Smooth muscle cell (in vitro differentiated cells): ENCODE measurements at regions not wholly inside any gene's neighbourhood (a gene's known extent, or its start where the extent isn't known, plus 50 kb on each side); places are given as distances from the start of the nearest gene placed in this dataset.

Source experiments
- DNase-seq: peaks from one replicate; lab custom pipeline; 2025; ENCODE audit not compliant: unreplicated experiment; lab: John Stamatoyannopoulos, UW
- H2AFZ ChIP-seq: fragments of 200-600 bp; sonication (generic); 2 replicates; pipeline ENCODE4 v1.6.0; 2016; ENCODE audit warnings: antibody characterized with exemption, low read depth, mild to moderate bottlenecking
- H3F3A ChIP-seq: fragments of 200-600 bp; sonication (generic); 2 replicates; pipeline ENCODE4 v1.6.0; 2017; ENCODE audit warnings: antibody characterized with exemption, low read depth
- H3K27ac ChIP-seq: fragments of 200-600 bp; sonication (generic); 2 replicates; pipeline ENCODE4 v1.5.1; 2016; ENCODE audit warnings: low read depth, mild to moderate bottlenecking
- H3K27me3 ChIP-seq: fragments of 200-600 bp; sonication (generic); 2 replicates; pipeline ENCODE4 v1.6.1; 2016; ENCODE audit warnings: low read depth, mild to moderate bottlenecking
- H3K36me3 ChIP-seq: fragments of 200-600 bp; sonication (generic); 2 replicates; pipeline ENCODE4 v1.5.1; 2016; ENCODE audit warnings: low read depth
- H3K4me1 ChIP-seq: fragments of 200-600 bp; sonication (generic); 2 replicates; pipeline ENCODE4 v1.5.1; 2016; ENCODE audit warnings: low read depth
- H3K4me2 ChIP-seq: fragments of 200-600 bp; sonication (generic); 2 replicates; pipeline ENCODE4 v1.6.0; 2016; ENCODE audit warnings: mild to moderate bottlenecking
- H3K4me3 ChIP-seq: fragments of 200-600 bp; sonication (generic); 2 replicates; pipeline ENCODE4 v1.5.1; 2016; ENCODE audit warnings: mild to moderate bottlenecking
- H3K79me2 ChIP-seq: fragments of 200-600 bp; sonication (generic); 2 replicates; pipeline ENCODE4 v1.6.0; 2016; ENCODE audit warnings: low read depth, mild to moderate bottlenecking
- H3K9ac ChIP-seq: fragments of 200-600 bp; sonication (generic); 2 replicates; pipeline ENCODE4 v1.6.0; 2016; ENCODE audit warnings: low read depth
- H3K9me3 ChIP-seq: fragments of 200-600 bp; sonication (generic); replicated peaks from 2 replicates; pipeline ENCODE4 v1.5.1; 2016; ENCODE audit warnings: low read depth
- H4K20me1 ChIP-seq: fragments of 200-600 bp; sonication (generic); 2 replicates; pipeline ENCODE4 v1.6.0; 2016; ENCODE audit warnings: low read depth
- WGBS: methylation state at CpG from one replicate; pipeline ENCODE4 v1.1.7; 2016; ENCODE audit warnings: low lambda C conversion rate; 5-methylcytosine and 5-hydroxymethylcytosine counted together
- TF ChIP-seq, protein P1 (sequence below): fragments of 200-600 bp; sonication (generic); IDR thresholded peaks from 2 replicates; pipeline ENCODE4 v1.5.1; 2017; ENCODE audit warnings: borderline replicate concordance, mild to moderate bottlenecking, antibody characterized with exemption; ENCODE audit not compliant: insufficient read depth, poor library complexity, severe bottlenecking

DNA sequence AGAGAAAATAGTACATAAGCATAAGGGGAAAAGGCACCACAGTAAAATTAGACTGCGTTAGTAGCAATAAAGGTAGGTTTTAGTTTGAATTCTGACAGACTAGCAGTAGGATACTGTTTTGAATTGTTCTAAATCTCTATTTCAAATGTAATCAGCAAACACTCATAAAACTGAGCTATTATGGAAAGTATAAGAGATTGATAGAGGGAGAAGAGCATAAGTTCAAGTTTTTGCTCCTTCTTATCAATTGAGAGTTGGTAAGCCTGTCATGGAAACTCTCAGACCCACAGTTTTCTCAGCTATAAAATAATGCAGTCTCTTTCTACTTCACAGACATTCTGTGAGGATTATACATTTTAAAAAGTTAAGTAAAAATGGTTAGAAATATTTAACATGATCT, 840.2 kb upstream of the CNTN5 start:
- Histone ChIP-seq H3K9ac (no peak overlapping the region), H3K4me3 (no peak overlapping the region), H3K36me3 (no peaks in the 10 kb centered on the region), H2AFZ (peak overlapping the region; percentile 59), H4K20me1 (no peaks in the 10 kb centered on the region), H3K9me3 (no peaks in the 10 kb centered on the region), H3K27me3 (no peaks in the 10 kb centered on the region), H3K4me1 (no peaks in the 10 kb centered on the region), H3F3A (no peaks in the 10 kb centered on the region), H3K79me2 (no peaks in the 10 kb centered on the region), H3K27ac (no peak overlapping the region), H3K4me2 (peak overlapping the region; percentile 46)
- 31% methylated on average over 1 of the region's 1 CpG for WGBS
- DNase-seq: no peak
- TF ChIP-seq, protein P1, sequence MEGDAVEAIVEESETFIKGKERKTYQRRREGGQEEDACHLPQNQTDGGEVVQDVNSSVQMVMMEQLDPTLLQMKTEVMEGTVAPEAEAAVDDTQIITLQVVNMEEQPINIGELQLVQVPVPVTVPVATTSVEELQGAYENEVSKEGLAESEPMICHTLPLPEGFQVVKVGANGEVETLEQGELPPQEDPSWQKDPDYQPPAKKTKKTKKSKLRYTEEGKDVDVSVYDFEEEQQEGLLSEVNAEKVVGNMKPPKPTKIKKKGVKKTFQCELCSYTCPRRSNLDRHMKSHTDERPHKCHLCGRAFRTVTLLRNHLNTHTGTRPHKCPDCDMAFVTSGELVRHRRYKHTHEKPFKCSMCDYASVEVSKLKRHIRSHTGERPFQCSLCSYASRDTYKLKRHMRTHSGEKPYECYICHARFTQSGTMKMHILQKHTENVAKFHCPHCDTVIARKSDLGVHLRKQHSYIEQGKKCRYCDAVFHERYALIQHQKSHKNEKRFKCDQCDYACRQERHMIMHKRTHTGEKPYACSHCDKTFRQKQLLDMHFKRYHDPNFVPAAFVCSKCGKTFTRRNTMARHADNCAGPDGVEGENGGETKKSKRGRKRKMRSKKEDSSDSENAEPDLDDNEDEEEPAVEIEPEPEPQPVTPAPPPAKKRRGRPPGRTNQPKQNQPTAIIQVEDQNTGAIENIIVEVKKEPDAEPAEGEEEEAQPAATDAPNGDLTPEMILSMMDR: no peak

DNA sequence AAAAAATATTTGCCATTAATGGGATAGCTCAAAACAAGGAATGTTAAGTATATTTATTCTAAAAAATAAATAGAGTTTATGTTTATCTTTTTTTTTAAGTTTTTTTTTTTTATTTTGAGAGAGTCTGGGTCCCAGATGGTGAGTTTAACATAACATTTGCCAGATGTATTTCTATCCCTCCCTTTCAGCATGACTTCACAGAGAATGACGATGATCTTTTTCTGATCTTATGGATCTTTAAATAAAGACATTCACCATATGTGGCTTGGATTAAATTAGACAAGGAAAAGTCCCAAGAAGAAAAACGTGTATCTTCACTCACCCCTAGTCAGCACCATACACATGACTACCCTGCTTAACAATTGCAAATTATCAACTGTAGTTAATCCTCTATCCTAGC, 839.8 kb upstream of the CNTN5 start:
- WGBS: 10% methylated on average over 2 of the region's 2 CpGs
- H3K4me3 ChIP-seq: no peak overlapping the region

DNA sequence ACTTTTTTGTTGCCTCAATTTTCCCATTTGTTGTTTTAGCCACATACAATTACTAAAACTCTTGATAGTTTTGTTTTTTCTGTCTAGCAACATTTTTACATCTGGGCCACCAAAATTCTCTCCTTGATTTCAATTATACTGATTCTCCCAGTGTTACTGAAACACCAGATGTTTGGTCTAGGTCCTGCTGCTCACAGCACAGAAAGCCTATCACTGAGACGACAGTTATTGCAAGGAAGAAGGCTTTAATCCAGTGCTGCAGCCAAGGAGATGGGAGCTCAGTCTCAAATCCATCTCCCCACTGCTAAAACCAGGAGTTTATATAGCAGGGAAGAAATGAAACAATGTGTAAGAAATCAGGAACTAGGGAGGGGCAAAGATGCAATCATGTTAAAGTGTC, 837.7 kb upstream of the CNTN5 start:
- H2AFZ ChIP-seq: peak overlapping the region; percentile 72
- no peaks in the 10 kb centered on the region for H4K20me1 ChIP-seq
- no peaks in the 10 kb centered on the region for H3K9me3 ChIP-seq
- no peaks in the 10 kb centered on the region for H3F3A ChIP-seq
- no peaks in the 10 kb centered on the region for H3K79me2 ChIP-seq
- no peak overlapping the region for H3K4me3 ChIP-seq
- no peaks in the 10 kb centered on the region for H3K27me3 ChIP-seq
- no peaks in the 10 kb centered on the region for H3K4me1 ChIP-seq
- no peak overlapping the region for H3K4me2 ChIP-seq
- no peak for DNase-seq
- no peak overlapping the region for H3K27ac ChIP-seq
- TF ChIP-seq, protein P1: no peak
- 14% methylated on average over 1 of the region's 1 CpG for WGBS
- no peaks in the 10 kb centered on the region for H3K36me3 ChIP-seq
- no peak overlapping the region for H3K9ac ChIP-seq

More for the DNA sequence above, 839.8 kb upstream of the CNTN5 start:
- no peaks in the 10 kb centered on the region for H3K4me1 ChIP-seq
- no peaks in the 10 kb centered on the region for H3F3A ChIP-seq
- no peak overlapping the region for H3K9ac ChIP-seq
- no peak for DNase-seq
- H3K79me2 ChIP-seq: no peaks in the 10 kb centered on the region
- no peaks in the 10 kb centered on the region for H3K27me3 ChIP-seq
- no peaks in the 10 kb centered on the region for H3K9me3 ChIP-seq
- H2AFZ ChIP-seq: no peak overlapping the region
- TF ChIP-seq, protein P1: no peak
- no peaks in the 10 kb centered on the region for H4K20me1 ChIP-seq
- no peak overlapping the region for H3K27ac ChIP-seq
- H3K36me3 ChIP-seq: no peaks in the 10 kb centered on the region
- peak overlapping the region; percentile 46 for H3K4me2 ChIP-seq

DNA sequence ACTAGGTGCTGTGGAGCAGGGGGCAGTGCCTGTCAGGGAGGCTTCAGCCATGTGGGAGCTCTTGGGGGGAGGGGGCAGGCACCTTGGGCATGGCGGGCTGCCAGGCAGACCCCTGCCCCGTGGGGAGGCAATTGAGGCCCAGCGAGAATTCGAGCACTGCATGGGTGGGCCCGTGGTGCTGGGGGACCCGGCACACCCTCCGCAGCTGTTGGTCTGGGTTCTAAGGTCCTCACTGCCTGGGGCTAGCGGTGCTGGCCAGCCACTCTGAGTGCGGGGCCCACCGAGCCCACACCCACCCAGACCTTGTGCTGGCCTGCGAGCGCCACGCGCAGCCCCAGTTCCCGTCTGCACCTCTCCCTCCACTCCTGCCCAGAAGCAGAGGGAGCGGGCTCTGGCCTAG, 835.5 kb upstream of the CNTN5 start:
- Histone ChIP-seq H4K20me1 (no peaks in the 10 kb centered on the region), H3K4me1 (no peaks in the 10 kb centered on the region), H2AFZ (no peak overlapping the region), H3K9ac (no peak overlapping the region), H3K4me2 (no peak overlapping the region), H3K27ac (no peak overlapping the region), H3K9me3 (no peaks in the 10 kb centered on the region), H3K27me3 (no peaks in the 10 kb centered on the region), H3K79me2 (no peaks in the 10 kb centered on the region), H3K4me3 (no peak overlapping the region), H3F3A (no peaks in the 10 kb centered on the region), H3K36me3 (no peaks in the 10 kb centered on the region)
- no peak for DNase-seq
- TF ChIP-seq, protein P1: no peak
- WGBS: 93% methylated on average over 13 of the region's 16 CpGs
